Mesenchymal stem cell (in vitro differentiated cells and primary cell): ENCODE measurements at regions not wholly inside any gene's neighbourhood (a gene's known extent, or its start where the extent isn't known, plus 50 kb on each side); places are given as distances from the start of the nearest gene placed in this dataset.

ENCODE experiments used
- DNase-seq: peaks from one replicate; pipeline ENCODE4 v3.0.0-alpha.2; 2013
- H2AFZ ChIP-seq: one replicate; pipeline ENCODE4 v1.6.1; 2013; ENCODE audit warnings: low read depth, mild to moderate bottlenecking, control low read depth, inconsistent platforms, low read length, moderate library complexity
- H2AK5ac ChIP-seq: 2 replicates; pipeline ENCODE4 v1.6.1; 2013; ENCODE audit warnings: low read length, moderate library complexity, mild to moderate bottlenecking, inconsistent platforms; ENCODE audit not compliant: severe bottlenecking
- H2BK120ac ChIP-seq: one replicate; pipeline ENCODE4 v1.6.1; 2013; ENCODE audit warnings: low read depth, mild to moderate bottlenecking, inconsistent platforms, low read length, moderate library complexity
- H2BK12ac ChIP-seq, 2 experiments: one replicate each; pipeline ENCODE4 v1.6.1; 2013; ENCODE audit warnings: inconsistent platforms in 2 of 2, low read length in 2 of 2, mild to moderate bottlenecking in 2 of 2, moderate library complexity in 2 of 2, control low read depth in 1 of 2
- H2BK15ac ChIP-seq: one replicate; pipeline ENCODE4 v1.6.1; 2013; ENCODE audit warnings: mild to moderate bottlenecking, low read depth, inconsistent platforms; ENCODE audit not compliant: poor library complexity, severe bottlenecking
- H2BK5ac ChIP-seq: 2 replicates; pipeline ENCODE4 v1.6.1; 2013; ENCODE audit warnings: low read depth, mild to moderate bottlenecking, low read length, control low read depth, inconsistent platforms; ENCODE audit not compliant: poor library complexity, severe bottlenecking
- H3K14ac ChIP-seq, 2 experiments: one replicate each; pipeline ENCODE4 v1.6.1; 2013; ENCODE audit warnings: inconsistent platforms in 2 of 2, low read length in 2 of 2, control low read depth in 1 of 2, mild to moderate bottlenecking in 1 of 2, moderate library complexity in 1 of 2
- H3K18ac ChIP-seq, 2 experiments: one replicate each; pipeline ENCODE4 v1.6.1; 2013; ENCODE audit warnings: inconsistent platforms in 2 of 2, low read length in 2 of 2, control low read depth in 1 of 2, low read depth in 1 of 2, mild to moderate bottlenecking in 1 of 2
- H3K23ac ChIP-seq, 2 experiments: one replicate each; pipeline ENCODE4 v1.6.1; 2013; ENCODE audit warnings: inconsistent platforms in 2 of 2, low read length in 2 of 2, mild to moderate bottlenecking in 2 of 2, moderate library complexity in 2 of 2, control low read depth in 1 of 2
- H3K27ac ChIP-seq: 2 replicates; pipeline ENCODE4 v1.5.1; 2013; ENCODE audit warnings: mild to moderate bottlenecking, moderate library complexity, low read length, control low read depth, inconsistent platforms; ENCODE audit not compliant: poor library complexity, severe bottlenecking
- H3K27me3 ChIP-seq, 2 experiments: 2 replicates each; pipeline versions ENCODE4 v1.6.1 to v1.7.0; 2013; ENCODE audit warnings: low read length in 2 of 2, mild to moderate bottlenecking in 2 of 2, moderate library complexity in 2 of 2, control low read depth in 1 of 2, inconsistent platforms in 1 of 2; ENCODE audit not compliant: control insufficient read depth in 1 of 2, insufficient read depth in 1 of 2
- H3K36me3 ChIP-seq, 2 experiments: 2 replicates each; pipeline versions ENCODE4 v1.6.1 to v1.7.0; 2013; ENCODE audit warnings: low read length in 2 of 2, control low read depth in 1 of 2, inconsistent platforms in 1 of 2, low read depth in 1 of 2, mild to moderate bottlenecking in 1 of 2; ENCODE audit not compliant: insufficient read depth in 2 of 2, control insufficient read depth in 1 of 2
- H3K4ac ChIP-seq, 2 experiments: one replicate each; pipeline ENCODE4 v1.6.1; 2013; ENCODE audit warnings: inconsistent platforms in 2 of 2, low read length in 2 of 2, mild to moderate bottlenecking in 2 of 2, moderate library complexity in 2 of 2, control low read depth in 1 of 2, low read depth in 1 of 2
- H3K4me1 ChIP-seq: 2 replicates; pipeline ENCODE4 v1.6.1; 2013; ENCODE audit warnings: low read depth, low read length, control low read depth; ENCODE audit not compliant: control insufficient read depth, insufficient read depth
- H3K4me2 ChIP-seq: 2 replicates; pipeline ENCODE4 v1.6.1; 2013; ENCODE audit warnings: low read length, mild to moderate bottlenecking, inconsistent platforms; ENCODE audit not compliant: poor library complexity, severe bottlenecking
- H3K4me3 ChIP-seq, 2 experiments: 2 replicates each; pipeline versions ENCODE4 v1.5.1 to v1.7.0; 2013; ENCODE audit warnings: low read length in 2 of 2, mild to moderate bottlenecking in 2 of 2, control low read depth in 1 of 2, low read depth in 1 of 2; ENCODE audit not compliant: insufficient read depth in 1 of 2
- H3K79me1 ChIP-seq: replicated peaks from 2 replicates; pipeline ENCODE4 v1.6.1; 2013; ENCODE audit warnings: mild to moderate bottlenecking, control low read depth, low read length, inconsistent platforms; ENCODE audit not compliant: poor library complexity, severe bottlenecking
- H3K9ac ChIP-seq: 2 replicates; pipeline ENCODE4 v1.7.0; 2013; ENCODE audit warnings: mild to moderate bottlenecking, low read length, moderate library complexity
- H3K9me3 ChIP-seq: 2 replicates; pipeline ENCODE4 v1.7.0; 2013; ENCODE audit warnings: mild to moderate bottlenecking, low read length; ENCODE audit not compliant: control insufficient read depth
- H4K8ac ChIP-seq: one replicate; pipeline ENCODE4 v1.6.1; 2013; ENCODE audit warnings: inconsistent platforms, mild to moderate bottlenecking, low read length, moderate library complexity
- H4K91ac ChIP-seq: one replicate; pipeline ENCODE4 v1.6.1; 2013; ENCODE audit warnings: mild to moderate bottlenecking, low read length, inconsistent platforms
- WGBS: methylation state at CpG from one replicate; pipeline ENCODE4 v1.1.7; 2013; ENCODE audit warnings: mixed read lengths; 5-methylcytosine and 5-hydroxymethylcytosine counted together

DNA sequence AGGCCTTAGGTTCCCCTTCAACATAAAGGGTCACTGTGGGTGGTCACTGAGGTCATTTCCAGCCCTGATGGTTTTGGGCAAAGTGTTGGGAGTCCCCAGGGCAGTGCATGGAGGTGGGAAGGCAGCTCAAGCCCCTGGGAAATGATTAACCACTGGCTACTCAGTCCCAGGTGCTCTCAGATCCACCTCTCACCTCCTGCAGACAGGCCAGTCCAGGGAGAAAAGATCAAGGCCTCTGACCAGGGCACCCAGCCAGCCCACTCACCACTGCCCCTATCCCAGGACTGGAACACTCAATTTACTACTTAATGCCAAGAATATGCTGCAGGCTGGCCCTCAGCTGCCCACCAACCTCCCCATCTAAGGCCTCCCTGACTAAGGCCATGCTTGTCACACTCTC, 1307.9 kb downstream of the UQCRFS1 start:
- no peak for DNase-seq
- H3K27me3 ChIP-seq, result no peaks in the 10 kb centered on the region
- H2AK5ac ChIP-seq, result no peak overlapping the region
- no peak overlapping the region for H3K4me2 ChIP-seq
- no peaks in the 10 kb centered on the region for H3K9me3 ChIP-seq
- no peak overlapping the region for H4K8ac ChIP-seq
- no peak overlapping the region for H2BK5ac ChIP-seq
- H4K91ac ChIP-seq, result no peak overlapping the region
- H3K14ac ChIP-seq, result no peak overlapping the region
- H3K4ac ChIP-seq, result no peak overlapping the region
- no peak overlapping the region for H2AFZ ChIP-seq
- no peaks in the 10 kb centered on the region for H3K4me1 ChIP-seq
- H3K9ac ChIP-seq, result no peak overlapping the region
- H3K18ac ChIP-seq, result no peak overlapping the region
- no peaks in the 10 kb centered on the region for H3K36me3 ChIP-seq
- no peak overlapping the region for H3K23ac ChIP-seq
- no peak overlapping the region for H2BK15ac ChIP-seq
- H3K79me1 ChIP-seq, result no peaks in the 10 kb centered on the region
- H3K4me3 ChIP-seq, result no peak overlapping the region
- no peak overlapping the region for H2BK12ac ChIP-seq
- no peak overlapping the region for H2BK120ac ChIP-seq
- H3K27ac ChIP-seq, result no peak overlapping the region

DNA sequence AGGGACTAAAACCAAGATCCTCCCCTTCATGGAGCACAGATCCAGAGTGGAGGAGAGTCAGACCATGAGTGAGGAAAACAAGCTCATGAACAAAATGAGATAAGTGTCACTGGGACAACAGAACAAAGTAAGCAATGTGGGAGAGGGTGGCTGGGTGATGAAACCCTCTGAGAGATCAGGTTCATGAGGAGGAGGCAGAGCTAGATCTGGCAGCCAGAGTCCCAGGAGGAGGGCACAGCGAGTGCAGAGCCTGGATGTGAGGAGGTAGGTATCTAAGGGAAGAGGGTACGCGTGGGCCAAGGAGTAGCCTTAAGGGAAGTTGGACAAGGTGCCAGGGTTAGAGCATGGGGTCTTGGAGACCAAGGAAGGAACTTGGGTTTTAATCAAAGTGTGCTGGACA, 1311.9 kb downstream of the UQCRFS1 start:
- Histone ChIP-seq H3K23ac (no peak overlapping the region), H3K9ac (no peak overlapping the region), H2BK120ac (no peak overlapping the region), H4K91ac (no peak overlapping the region), H3K27ac (no peak overlapping the region), H3K4ac (no peak overlapping the region), H3K18ac (no peak overlapping the region), H3K14ac (no peak overlapping the region), H2AFZ (no peak overlapping the region), H3K9me3 (no peaks in the 10 kb centered on the region), H2BK5ac (no peak overlapping the region), H2AK5ac (no peak overlapping the region), H3K4me3 (no peak overlapping the region), H2BK12ac (no peak overlapping the region), H3K36me3 (no peaks in the 10 kb centered on the region), H3K79me1 (no peaks in the 10 kb centered on the region), H4K8ac (no peak overlapping the region), H3K4me2 (no peak overlapping the region), H3K27me3 (no peaks in the 10 kb centered on the region), H3K4me1 (no peaks in the 10 kb centered on the region), H2BK15ac (no peak overlapping the region)
- 70% methylated on average over 3 of the region's 3 CpGs for WGBS
- no peak for DNase-seq

DNA sequence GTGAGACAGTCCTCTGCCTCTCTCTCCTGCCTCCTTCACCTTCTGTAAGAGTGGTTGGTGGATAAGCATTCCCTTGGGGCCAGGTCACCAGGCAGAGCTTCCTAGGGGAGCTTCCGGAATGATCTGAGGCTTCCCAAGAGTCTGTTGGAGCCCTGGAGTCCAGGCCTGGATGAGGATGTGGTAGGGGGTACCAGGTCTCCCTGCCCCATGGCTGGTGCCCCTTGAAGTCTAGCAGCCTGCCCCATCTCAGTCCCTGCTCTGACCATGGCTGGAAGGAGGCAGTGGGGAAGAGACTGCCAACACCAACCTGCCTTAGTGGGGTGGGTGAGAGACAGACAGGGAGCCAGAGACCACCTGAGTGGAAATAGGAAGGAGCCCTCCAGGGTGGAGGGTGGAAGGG, 1316.9 kb downstream of the UQCRFS1 start:
- no peak overlapping the region for H2AFZ ChIP-seq
- no peak overlapping the region for H3K27ac ChIP-seq
- no peak overlapping the region for H2BK5ac ChIP-seq
- H4K8ac ChIP-seq, result no peak overlapping the region
- no peak overlapping the region for H3K18ac ChIP-seq
- H2AK5ac ChIP-seq, result no peak overlapping the region
- no peaks in the 10 kb centered on the region for H3K79me1 ChIP-seq
- no peak for DNase-seq
- H2BK12ac ChIP-seq, result no peak overlapping the region
- no peaks in the 10 kb centered on the region for H3K36me3 ChIP-seq
- no peak overlapping the region for H2BK120ac ChIP-seq
- H3K23ac ChIP-seq, result no peak overlapping the region
- no peak overlapping the region for H3K9ac ChIP-seq
- no peak overlapping the region for H3K4me2 ChIP-seq
- no peak overlapping the region for H3K4me3 ChIP-seq
- no peak overlapping the region for H4K91ac ChIP-seq
- no peaks in the 10 kb centered on the region for H3K27me3 ChIP-seq
- H3K4ac ChIP-seq, result no peak overlapping the region
- 86% methylated on average over 1 of the region's 1 CpG for WGBS
- H3K14ac ChIP-seq, result no peak overlapping the region
- H3K9me3 ChIP-seq, result no peaks in the 10 kb centered on the region
- no peak overlapping the region for H2BK15ac ChIP-seq
- H3K4me1 ChIP-seq, result no peaks in the 10 kb centered on the region

DNA sequence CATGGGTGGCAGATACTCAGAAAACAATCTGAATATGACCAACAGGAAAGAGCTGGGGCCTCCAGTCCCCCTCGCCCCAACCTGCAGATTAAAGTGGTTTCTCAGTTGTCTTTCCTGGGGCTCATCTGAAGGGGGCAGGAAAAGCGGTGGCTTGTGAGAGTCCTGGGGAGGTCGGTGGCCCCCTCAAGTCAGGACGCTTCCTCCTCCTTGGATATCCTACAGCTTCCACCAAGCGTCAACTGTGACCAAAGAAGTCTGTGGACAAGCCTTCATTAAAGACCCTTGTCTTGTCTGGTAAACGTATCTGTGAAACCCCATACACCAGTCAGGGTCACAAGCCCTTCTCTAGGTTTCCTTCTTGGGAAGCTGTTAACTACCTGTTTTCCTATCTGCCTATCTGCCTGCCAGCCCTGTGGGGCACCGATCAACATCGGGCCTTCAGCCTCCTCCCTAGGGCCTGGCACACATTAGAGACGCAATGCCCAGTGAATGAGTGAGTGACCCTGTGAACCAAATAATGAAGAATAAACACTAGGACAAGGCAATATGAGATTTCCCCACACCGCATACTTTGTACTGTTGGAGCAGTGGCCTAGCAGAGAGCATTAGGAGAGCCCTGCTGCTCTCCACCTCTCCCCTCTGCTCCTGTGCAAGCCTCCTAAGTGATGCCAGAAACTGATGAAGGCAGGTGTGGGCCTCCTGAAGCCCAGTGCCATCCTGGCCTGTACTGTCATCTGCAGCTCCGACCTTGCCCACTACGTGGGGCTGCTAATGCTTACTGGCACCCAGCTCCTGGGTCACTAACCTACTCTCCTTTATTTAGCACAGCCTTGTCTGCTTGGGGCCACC, 1317.8 kb downstream of the UQCRFS1 start:
- Histone ChIP-seq H2BK120ac (no peak overlapping the region), H3K14ac (no peak overlapping the region), H4K8ac (no peak overlapping the region), H3K4me3 (no peak overlapping the region), H2BK12ac (no peak overlapping the region), H3K27ac (no peak overlapping the region), H4K91ac (no peak overlapping the region), H3K4me2 (no peak overlapping the region), H3K27me3 (no peaks in the 10 kb centered on the region), H3K9ac (no peak overlapping the region), H3K79me1 (no peaks in the 10 kb centered on the region), H3K23ac (no peak overlapping the region), H3K4me1 (no peaks in the 10 kb centered on the region), H3K36me3 (no peaks in the 10 kb centered on the region), H2BK5ac (no peak overlapping the region), H2AK5ac (no peak overlapping the region), H2BK15ac (no peak overlapping the region), H3K18ac (no peak overlapping the region), H3K9me3 (no peaks in the 10 kb centered on the region), H3K4ac (no peak overlapping the region), H2AFZ (no peak overlapping the region)
- WGBS, result 63% methylated on average over 12 of the region's 12 CpGs
- no peak for DNase-seq
